SJSA1 (cell line): ENCODE measurements at regions not wholly inside any gene's neighbourhood (a gene's known extent, or its start where the extent isn't known, plus 50 kb on each side); places are given as distances from the start of the nearest gene placed in this dataset.

Source experiments
- DNase-seq, 2 experiments: peaks; one replicate each; pipeline ENCODE4 v3.0.0-alpha.2; 2015 to 2020; ENCODE audit warnings: low spot score in 2 of 2, low read depth in 1 of 2
- H3K27ac ChIP-seq: fragments of 250-450 bp; sonication (Bioruptor Pico); 2 replicates; pipeline ENCODE4 v1.5.1; 2020; ENCODE audit warnings: mild to moderate bottlenecking, moderate library complexity
- H3K27me3 ChIP-seq: fragments of 250-450 bp; sonication (Bioruptor Pico); replicated peaks from 2 replicates; pipeline ENCODE4 v1.5.1; 2020; ENCODE audit warnings: mild to moderate bottlenecking, moderate library complexity
- H3K36me3 ChIP-seq: fragments of 250-450 bp; sonication (Bioruptor Pico); 2 replicates; pipeline ENCODE4 v1.5.1; 2020; ENCODE audit warnings: mild to moderate bottlenecking
- H3K4me1 ChIP-seq: fragments of 250-450 bp; sonication (Bioruptor Pico); replicated peaks from 2 replicates; pipeline ENCODE4 v1.6.1; 2021; ENCODE audit warnings: mild to moderate bottlenecking
- H3K4me3 ChIP-seq: fragments of 250-450 bp; sonication (Bioruptor Pico); 2 replicates; pipeline ENCODE4 v1.5.1; 2020; ENCODE audit warnings: mild to moderate bottlenecking
- H3K9me3 ChIP-seq: fragments of 250-450 bp; sonication (Bioruptor Pico); replicated peaks from 2 replicates; pipeline ENCODE4 v1.5.1; 2020; ENCODE audit warnings: mild to moderate bottlenecking

GRCh38 chr3:187983484-187984124, 170.4 kb upstream of the LPP start:
- H3K27me3 ChIP-seq, result no peaks in the 10 kb centered on the region
- no peak for DNase-seq
- no peaks in the 10 kb centered on the region for H3K9me3 ChIP-seq
- peaks cover 16% of the 10 kb centered on the region for H3K4me1 ChIP-seq
- no peak overlapping the region for H3K27ac ChIP-seq
- no peaks in the 10 kb centered on the region for H3K36me3 ChIP-seq
- H3K4me3 ChIP-seq, result no peak overlapping the region

GRCh38 chr3:187985647-187986046, 168.3 kb upstream of the LPP start:
- H3K4me1 ChIP-seq, result peaks cover 16% of the 10 kb centered on the region
- H3K27ac ChIP-seq, result no peak overlapping the region
- no peaks in the 10 kb centered on the region for H3K27me3 ChIP-seq
- no peak overlapping the region for H3K4me3 ChIP-seq
- no peaks in the 10 kb centered on the region for H3K9me3 ChIP-seq
- H3K36me3 ChIP-seq, result no peaks in the 10 kb centered on the region
- no peak for DNase-seq

- DNase-seq, result peak; percentile 68 to 79
- no peaks in the 10 kb centered on the region for H3K27me3 ChIP-seq
- peaks cover 16% of the 10 kb centered on the region for H3K4me1 ChIP-seq
- H3K27ac ChIP-seq, result no peak overlapping the region
- no peaks in the 10 kb centered on the region for H3K36me3 ChIP-seq
- H3K9me3 ChIP-seq, result no peaks in the 10 kb centered on the region
- H3K4me3 ChIP-seq, result no peak overlapping the region
Observed at GRCh38 chr3:187986514-187986934, 167.4 kb upstream of the LPP start.

- Histone ChIP-seq H3K9me3 (no peaks in the 10 kb centered on the region), H3K36me3 (no peaks in the 10 kb centered on the region), H3K27me3 (no peaks in the 10 kb centered on the region), H3K27ac (no peak overlapping the region), H3K4me3 (no peak overlapping the region), H3K4me1 (peaks cover 16% of the 10 kb centered on the region)
- DNase-seq, result no peak
Observed at GRCh38 chr3:187987187-187987586, 166.8 kb upstream of the LPP start.

- Histone ChIP-seq H3K36me3 (no peaks in the 10 kb centered on the region), H3K27me3 (no peaks in the 10 kb centered on the region), H3K4me3 (no peak overlapping the region), H3K27ac (no peak overlapping the region), H3K9me3 (no peaks in the 10 kb centered on the region), H3K4me1 (peaks cover 16% of the 10 kb centered on the region)
- no peak for DNase-seq
Observed at GRCh38 chr3:187987924-187988323, 166.0 kb upstream of the LPP start.

GRCh38 chr3:187989575-187990153, 164.3 kb upstream of the LPP start:
- DNase-seq, result no peak
- Histone ChIP-seq H3K27ac (no peak overlapping the region), H3K4me1 (peaks cover 16% of the 10 kb centered on the region), H3K4me3 (no peak overlapping the region), H3K36me3 (no peaks in the 10 kb centered on the region), H3K27me3 (no peaks in the 10 kb centered on the region), H3K9me3 (no peaks in the 10 kb centered on the region)

- H3K9me3 ChIP-seq, result no peaks in the 10 kb centered on the region
- no peaks in the 10 kb centered on the region for H3K27me3 ChIP-seq
- H3K36me3 ChIP-seq, result no peaks in the 10 kb centered on the region
- no peak overlapping the region for H3K4me3 ChIP-seq
- DNase-seq, result no peak
- no peaks in the 10 kb centered on the region; the same call in 1 of the 2 replicates for H3K4me1 ChIP-seq
- H3K27ac ChIP-seq, result no peak overlapping the region
Observed at GRCh38 chr3:187992609-187993008, 161.3 kb upstream of the LPP start.

GRCh38 chr3:187994221-187995042, 159.5 kb upstream of the LPP start:
- no peak overlapping the region for H3K27ac ChIP-seq
- no peaks in the 10 kb centered on the region for H3K9me3 ChIP-seq
- no peak for DNase-seq
- H3K4me3 ChIP-seq, result no peak overlapping the region
- H3K4me1 ChIP-seq, result no peaks in the 10 kb centered on the region; the same call in 1 of the 2 replicates
- H3K27me3 ChIP-seq, result no peaks in the 10 kb centered on the region
- no peaks in the 10 kb centered on the region for H3K36me3 ChIP-seq

GRCh38 chr3:187995043-187995400, 158.9 kb upstream of the LPP start:
- Histone ChIP-seq H3K27ac (no peak overlapping the region), H3K9me3 (no peaks in the 10 kb centered on the region), H3K4me3 (no peak overlapping the region), H3K27me3 (no peaks in the 10 kb centered on the region), H3K4me1 (no peaks in the 10 kb centered on the region; the same call in 1 of the 2 replicates), H3K36me3 (no peaks in the 10 kb centered on the region)
- DNase-seq, result no peak

- Histone ChIP-seq H3K9me3 (no peaks in the 10 kb centered on the region), H3K4me1 (no peaks in the 10 kb centered on the region; the same call in 1 of the 2 replicates), H3K4me3 (no peak overlapping the region), H3K27me3 (no peaks in the 10 kb centered on the region), H3K27ac (no peak overlapping the region), H3K36me3 (no peaks in the 10 kb centered on the region)
- no peak for DNase-seq
Observed at GRCh38 chr3:187995667-187996066, 158.3 kb upstream of the LPP start.

GRCh38 chr3:187996609-187997008, 157.3 kb upstream of the LPP start:
- no peaks in the 10 kb centered on the region for H3K9me3 ChIP-seq
- no peak overlapping the region for H3K4me3 ChIP-seq
- no peaks in the 10 kb centered on the region; the same call in 1 of the 2 replicates for H3K4me1 ChIP-seq
- no peaks in the 10 kb centered on the region for H3K27me3 ChIP-seq
- no peak for DNase-seq
- no peaks in the 10 kb centered on the region for H3K36me3 ChIP-seq
- no peak overlapping the region for H3K27ac ChIP-seq

- H3K36me3 ChIP-seq, result no peaks in the 10 kb centered on the region
- no peaks in the 10 kb centered on the region; the same call in 1 of the 2 replicates for H3K4me1 ChIP-seq
- no peak for DNase-seq
- H3K4me3 ChIP-seq, result no peak overlapping the region
- H3K9me3 ChIP-seq, result no peaks in the 10 kb centered on the region
- H3K27ac ChIP-seq, result no peak overlapping the region
- H3K27me3 ChIP-seq, result no peaks in the 10 kb centered on the region
Observed at GRCh38 chr3:187997490-187997889, 156.5 kb upstream of the LPP start.

GRCh38 chr3:187997946-187998561, 155.9 kb upstream of the LPP start:
- H3K27ac ChIP-seq, result no peak overlapping the region
- no peaks in the 10 kb centered on the region for H3K9me3 ChIP-seq
- no peak for DNase-seq
- no peaks in the 10 kb centered on the region; the same call in 1 of the 2 replicates for H3K4me1 ChIP-seq
- H3K27me3 ChIP-seq, result no peaks in the 10 kb centered on the region
- H3K4me3 ChIP-seq, result no peak overlapping the region
- H3K36me3 ChIP-seq, result no peaks in the 10 kb centered on the region

- Histone ChIP-seq H3K4me1 (no peaks in the 10 kb centered on the region; the same call in 1 of the 2 replicates), H3K27me3 (no peaks in the 10 kb centered on the region), H3K4me3 (no peak overlapping the region), H3K27ac (no peak overlapping the region), H3K9me3 (no peaks in the 10 kb centered on the region), H3K36me3 (no peaks in the 10 kb centered on the region)
- DNase-seq, result no peak
Observed at GRCh38 chr3:187998611-187999010, 155.3 kb upstream of the LPP start.
